ENCODE measurements at regions not wholly inside any gene's neighbourhood (a gene's known extent, or its start where the extent isn't known, plus 50 kb on each side); places are given as distances from the start of the nearest gene placed in this dataset.
A peak's percentile ranks its signal among the peaks of the same experiment; 100 is the strongest.

DNA sequence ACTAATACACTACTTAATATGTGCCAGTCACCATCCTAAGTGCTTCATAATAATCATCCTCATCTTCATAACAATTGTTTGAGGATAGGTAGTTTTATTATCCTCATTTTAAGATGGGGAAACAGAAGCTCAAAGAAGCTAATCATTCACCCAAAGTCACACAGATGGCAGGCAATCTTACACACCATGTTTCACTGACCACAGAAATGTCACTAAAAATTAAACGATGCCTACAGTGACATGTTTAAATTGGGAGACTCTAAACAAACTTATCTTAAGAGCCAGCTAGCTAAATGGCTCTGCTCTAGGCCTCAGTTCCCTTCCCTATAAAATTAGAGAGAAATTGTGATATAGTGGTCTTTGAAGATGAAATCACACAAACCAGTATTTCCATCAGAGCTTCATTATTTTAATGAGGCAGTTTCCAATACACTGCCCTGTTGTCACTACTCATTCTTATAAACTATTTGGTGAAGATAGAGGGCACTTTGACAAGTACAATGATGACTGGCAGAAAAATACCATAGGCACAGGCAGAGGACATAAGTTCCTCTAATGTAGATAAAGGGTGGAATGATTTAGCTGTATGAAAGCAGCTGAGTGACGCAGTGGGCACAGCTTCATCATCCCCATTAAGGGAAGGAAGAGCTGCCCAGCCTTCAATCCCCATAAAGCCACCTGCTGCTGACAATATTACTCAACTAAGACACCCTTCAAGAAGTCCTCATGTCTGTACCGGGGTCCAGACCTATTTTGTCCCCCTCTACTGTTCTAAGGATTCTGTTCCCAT is 224.1 kb downstream of the ACTL7B start:
- Histone ChIP-seq H3K4me3 (no peak overlapping the region), H3K27ac (no peak overlapping the region)

GRCh38 chr9:108628316-108628715 is 227.5 kb downstream of the ACTL7B start:
- no peak overlapping the region for H3K27ac ChIP-seq
- no peak overlapping the region for H3K4me3 ChIP-seq

GRCh38 chr9:108626743-108627142 is 229.0 kb downstream of the ACTL7B start:
- no peak overlapping the region for H3K27ac ChIP-seq
- H3K4me3 ChIP-seq = no peak overlapping the region

DNA sequence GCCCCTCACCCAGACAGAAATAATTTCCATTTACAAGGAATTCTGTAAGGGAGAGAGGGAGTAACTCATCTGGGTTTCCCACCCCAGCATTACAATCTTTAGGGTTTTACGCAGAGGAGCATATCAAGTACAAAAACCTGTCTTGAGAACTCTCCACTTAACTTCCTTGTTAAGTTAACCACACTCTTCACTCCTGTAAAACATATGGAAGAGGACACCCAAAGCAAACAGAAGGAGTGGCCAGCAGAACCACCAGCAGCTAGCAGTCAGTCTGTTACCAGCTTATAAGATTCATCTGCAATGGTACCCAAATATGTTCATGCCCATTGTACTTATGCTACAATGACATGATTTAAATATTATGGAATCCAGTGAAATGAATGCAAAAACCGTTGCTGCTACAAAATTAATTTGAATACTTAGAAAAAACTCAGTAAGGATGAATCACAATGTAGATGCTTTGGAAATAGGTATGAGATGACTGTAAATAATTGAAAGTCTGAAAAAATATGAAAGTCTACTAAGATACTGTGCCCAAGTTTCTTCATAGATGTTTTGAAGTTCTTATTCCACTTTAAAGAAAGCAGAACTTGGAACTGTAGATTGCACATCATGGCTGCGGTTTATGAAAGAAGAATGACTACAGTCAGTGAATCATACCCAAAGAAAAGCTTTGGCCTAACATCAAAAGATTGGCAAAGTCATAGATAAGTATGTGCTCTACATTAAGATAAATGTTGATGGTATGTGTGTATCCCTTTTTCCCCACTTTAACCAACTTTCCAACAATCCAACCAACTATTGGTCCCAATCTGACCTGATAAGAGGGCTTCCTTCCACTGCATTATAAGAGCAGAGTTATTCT is 233.6 kb downstream of the ACTL7B start:
- H3K4me3 ChIP-seq = no peak overlapping the region
- peak overlapping the region in 7 of 21 experiments; percentile 3 to 70 (median 46) for H3K27ac ChIP-seq

DNA sequence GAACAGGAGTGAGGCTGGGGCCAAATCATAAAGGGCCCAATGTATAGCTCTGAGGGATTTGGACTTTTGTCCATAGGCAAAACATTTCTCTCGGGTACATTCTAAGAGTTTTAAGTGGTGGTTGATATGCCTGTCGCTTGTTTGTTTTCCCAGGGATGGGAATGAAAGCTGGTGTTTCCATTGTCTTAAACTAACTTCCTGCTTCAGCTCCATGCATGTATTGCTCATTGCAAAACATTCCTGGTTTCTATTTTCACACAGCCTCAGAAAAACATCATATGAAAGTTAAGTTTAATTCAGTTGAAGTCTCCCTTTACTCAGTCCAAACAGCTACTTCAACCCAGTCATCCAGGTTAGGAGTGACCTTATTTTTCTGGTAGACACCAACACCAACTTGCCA is 235.0 kb downstream of the ACTL7B start:
- Histone ChIP-seq H3K4me3 (no peak overlapping the region), H3K27ac (peak overlapping the region in 4 of 21 experiments; percentile 16 to 63 (median 26))

DNA sequence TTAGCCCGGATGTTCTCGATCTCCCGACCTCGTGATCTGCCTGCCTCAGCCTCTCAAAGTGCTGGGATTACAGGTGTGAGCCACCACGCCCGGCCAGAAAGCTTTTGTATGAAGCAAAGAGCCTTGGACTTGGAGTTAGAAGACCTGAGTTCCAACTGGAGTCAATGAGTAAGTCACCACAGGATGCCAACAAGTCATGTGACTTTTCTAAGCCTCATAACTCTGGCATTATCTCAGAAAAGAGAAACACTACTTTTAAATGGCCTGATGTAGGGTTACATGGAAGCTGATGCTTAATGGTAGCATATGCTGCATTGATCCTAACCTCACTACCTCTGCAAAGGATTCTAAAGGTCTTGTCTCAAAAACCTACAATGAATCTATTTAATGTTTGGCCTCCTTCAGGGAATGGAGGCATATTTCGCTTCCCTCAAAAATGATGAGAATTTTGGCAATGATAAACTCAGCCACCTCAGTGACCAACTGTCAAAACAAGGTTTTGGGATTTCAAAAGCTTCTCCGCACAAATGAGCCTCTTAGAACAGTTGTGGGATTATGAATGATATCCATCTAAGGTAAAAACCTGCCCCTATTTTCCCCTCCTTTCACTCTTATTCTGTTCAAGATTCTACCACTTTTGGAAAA is 236.8 kb downstream of the ACTL7B start:
- Histone ChIP-seq H3K27ac (peak overlapping the region in 1 of 21 experiments; percentile 6), H3K4me3 (no peak overlapping the region)

DNA sequence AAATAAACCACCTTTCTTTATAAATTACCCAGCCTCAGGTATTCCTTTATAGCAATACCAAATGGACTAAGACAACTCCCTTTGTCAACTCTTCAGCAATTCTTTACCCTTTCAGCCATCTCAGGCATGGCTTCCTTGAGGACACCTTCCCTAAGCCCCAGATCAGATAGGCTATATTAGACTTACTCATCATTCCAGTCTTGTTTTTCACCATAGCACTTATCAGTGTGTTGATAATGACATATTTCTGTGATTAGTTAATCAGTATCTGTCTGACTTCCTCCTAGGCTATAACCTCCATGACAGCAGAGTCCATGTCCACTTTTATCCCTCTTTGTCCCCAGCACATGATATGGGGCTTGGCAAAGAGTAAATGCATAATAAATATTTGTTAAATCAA is 238.1 kb downstream of the ACTL7B start:
- Histone ChIP-seq H3K4me3 (no peak overlapping the region), H3K27ac (no peak overlapping the region)

- Histone ChIP-seq H3K4me3 (no peak overlapping the region), H3K27ac (no peak overlapping the region)
These were observed 240.6 kb downstream of the ACTL7B start for GRCh38 chr9:108615152-108615551.

DNA sequence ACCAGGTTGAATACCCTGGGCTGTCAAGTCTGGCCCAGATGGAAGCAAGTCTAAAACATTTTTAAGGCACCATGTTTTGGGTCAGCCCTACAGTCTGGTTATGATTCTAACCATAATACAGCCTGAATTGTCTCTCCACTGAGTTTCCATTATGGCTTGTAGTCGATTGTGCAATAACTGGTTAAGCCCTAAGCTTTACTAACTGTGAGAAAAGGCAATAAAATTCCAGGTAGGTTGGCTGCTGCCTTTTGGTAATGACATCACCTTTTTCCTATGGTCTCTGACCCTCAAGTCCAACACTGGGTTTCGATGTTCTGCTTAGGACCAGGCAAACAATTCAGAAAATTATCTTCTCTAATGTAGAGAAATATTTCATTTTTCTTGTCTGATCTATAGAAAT is 243.3 kb downstream of the ACTL7B start:
- no peak overlapping the region for H3K4me3 ChIP-seq
- H3K27ac ChIP-seq = peak overlapping the region in 2 of 21 experiments; percentile 18 to 27

DNA sequence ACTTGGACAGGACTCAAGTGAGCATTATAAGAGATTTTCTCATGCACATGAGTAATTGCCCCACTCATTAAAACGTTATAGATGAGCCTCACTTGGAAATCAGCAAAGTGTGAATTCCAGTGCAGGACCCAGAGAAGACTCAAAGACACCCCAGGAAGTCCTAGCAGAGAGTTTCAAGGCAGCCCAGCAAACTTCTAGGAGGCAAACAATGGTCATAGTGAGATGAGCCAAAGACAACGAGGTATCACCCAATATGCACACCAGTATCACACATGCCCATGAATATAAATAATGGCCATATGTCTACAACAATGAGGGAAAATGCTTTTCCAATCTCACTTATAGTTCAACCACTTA is 245.9 kb downstream of the ACTL7B start:
- H3K27ac ChIP-seq = peak overlapping the region in 13 of 21 experiments; percentile 16 to 85 (median 58)
- H3K4me3 ChIP-seq = no peak overlapping the region

GRCh38 chr9:108609227-108609896 is 246.4 kb downstream of the ACTL7B start:
- no peak overlapping the region for H3K4me3 ChIP-seq
- H3K27ac ChIP-seq = peak overlapping the region in 17 of 21 experiments; percentile 21 to 85 (median 60)

DNA sequence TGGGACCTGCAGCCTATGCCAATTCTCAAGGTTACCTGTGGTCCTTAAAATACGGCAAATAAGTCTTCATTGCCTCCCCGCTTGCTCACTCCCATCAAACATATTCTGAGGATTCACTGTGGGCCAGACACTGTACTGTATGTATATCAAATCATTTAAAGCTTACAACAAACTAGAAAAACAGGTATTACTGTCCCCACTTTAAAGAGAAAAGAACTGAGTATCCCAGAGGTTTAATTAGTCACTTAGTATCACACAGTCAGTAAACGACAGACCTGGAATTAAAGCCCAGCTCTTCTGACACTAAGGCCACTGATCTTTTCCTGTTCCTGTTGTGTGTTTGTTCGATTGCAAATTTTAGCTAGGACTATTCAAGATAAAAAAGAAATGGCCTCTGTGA is 248.2 kb downstream of the ACTL7B start:
- no peak overlapping the region for H3K4me3 ChIP-seq
- peak overlapping the region in 8 of 21 experiments; percentile 2 to 85 (median 64) for H3K27ac ChIP-seq

- Histone ChIP-seq H3K27ac (peak overlapping the region in 6 of 21 experiments; percentile 5 to 85 (median 34)), H3K4me3 (no peak overlapping the region)
These were observed 249.4 kb downstream of the ACTL7B start for GRCh38 chr9:108606401-108606800.

- Histone ChIP-seq H3K4me3 (no peak overlapping the region), H3K27ac (peak overlapping the region in 20 of 21 experiments; percentile 23 to 87 (median 78))
These were observed 252.6 kb downstream of the ACTL7B start for GRCh38 chr9:108603141-108603540.

GRCh38 chr9:108600896-108601295 is 254.9 kb downstream of the ACTL7B start:
- Histone ChIP-seq H3K4me3 (no peak overlapping the region), H3K27ac (peak overlapping the region in 2 of 21 experiments; percentile 29 to 83)

- H3K4me3 ChIP-seq = no peak overlapping the region
- H3K27ac ChIP-seq = no peak overlapping the region
These were observed 256.2 kb downstream of the ACTL7B start for GRCh38 chr9:108599571-108599970.

DNA sequence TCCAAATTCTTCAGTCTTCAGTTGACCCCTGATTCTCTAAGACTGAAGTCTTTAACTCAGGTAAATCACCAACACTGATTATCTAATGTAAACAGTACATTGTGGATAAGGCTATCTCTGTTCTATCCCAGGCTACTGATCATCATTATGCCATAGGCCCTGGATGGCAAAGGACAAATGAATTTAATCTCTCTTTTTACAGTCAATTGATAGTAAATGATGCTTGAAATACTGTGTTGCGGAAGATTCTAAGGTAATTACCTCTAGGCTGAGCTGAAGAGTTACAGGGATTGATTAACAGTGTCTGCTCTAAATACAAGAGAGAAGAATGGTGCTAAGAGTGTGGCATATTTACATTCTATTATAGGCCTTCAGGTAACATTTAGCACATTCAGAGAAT is 264.7 kb downstream of the ACTL7B start:
- Histone ChIP-seq H3K27ac (peak overlapping the region in 1 of 21 experiments; percentile 17), H3K4me3 (no peak overlapping the region)

DNA sequence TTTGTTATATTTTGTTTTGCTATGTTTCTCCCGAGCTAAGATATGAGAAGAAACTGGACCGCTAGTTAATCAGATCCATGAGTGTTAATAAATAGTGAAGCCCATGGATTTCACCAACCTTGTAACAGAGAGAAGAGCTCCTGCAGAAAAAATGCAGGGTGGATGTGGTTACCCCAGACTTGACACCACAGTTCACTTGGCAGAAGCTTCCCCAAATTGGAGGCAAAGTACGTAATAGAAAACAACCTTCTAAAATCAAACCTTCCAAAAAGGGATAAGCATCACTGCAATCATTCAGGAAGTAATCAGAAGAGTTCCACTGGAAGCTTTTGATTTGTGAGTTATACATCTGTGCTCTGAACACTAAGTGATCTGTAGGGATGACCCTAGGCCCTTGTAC is 267.5 kb downstream of the ACTL7B start:
- no peak overlapping the region for H3K4me3 ChIP-seq

GRCh38 chr9:108586471-108587139 is 269.2 kb downstream of the ACTL7B start:
- no peak overlapping the region for H3K4me3 ChIP-seq
- H3K27ac ChIP-seq = peak overlapping the region in 2 of 21 experiments; percentile 9 to 18

More for the DNA sequence above, 267.5 kb downstream of the ACTL7B start:
- peak overlapping the region in 4 of 21 experiments; percentile 4 to 29 (median 14) for H3K27ac ChIP-seq

Data from skin epidermis (tissue), 12 donors.